Neural progenitor cell (in vitro differentiated cells): ENCODE measurements at regions not wholly inside any gene's neighbourhood (a gene's known extent, or its start where the extent isn't known, plus 50 kb on each side); places are given as distances from the start of the nearest gene placed in this dataset.

Experiments
- DNase-seq: peaks from one replicate; pipeline ENCODE4 v3.0.0-alpha.2; 2016; ENCODE audit warnings: low spot score
- H2AFZ ChIP-seq: fragments of 200-600 bp; sonication (generic); replicated peaks from 2 replicates; pipeline ENCODE4 v1.6.1; 2016; ENCODE audit warnings: antibody characterized with exemption
- H3F3A ChIP-seq: fragments of 200-600 bp; sonication (generic); 2 replicates; pipeline ENCODE4 v1.6.1; 2016; ENCODE audit warnings: antibody characterized with exemption, low read depth
- H3K27ac ChIP-seq: fragments of 200-600 bp; sonication (generic); 2 replicates; pipeline ENCODE4 v1.5.1; 2016; ENCODE audit warnings: mild to moderate bottlenecking
- H3K27me3 ChIP-seq: fragments of 200-600 bp; sonication (generic); 2 replicates; pipeline ENCODE4 v1.6.1; 2016; ENCODE audit warnings: mild to moderate bottlenecking, moderate library complexity
- H3K36me3 ChIP-seq: fragments of 200-600 bp; sonication (generic); 2 replicates; pipeline ENCODE4 v1.5.1; 2016
- H3K4me1 ChIP-seq: fragments of 200-600 bp; sonication (generic); 2 replicates; pipeline ENCODE4 v1.6.1; 2016; ENCODE audit warnings: mixed run types
- H3K4me2 ChIP-seq: fragments of 200-600 bp; sonication (generic); 2 replicates; pipeline ENCODE4 v1.6.1; 2016
- H3K4me3 ChIP-seq: fragments of 200-600 bp; sonication (generic); 2 replicates; pipeline ENCODE4 v1.5.1; 2016
- H3K79me2 ChIP-seq: fragments of 200-600 bp; sonication (generic); 2 replicates; pipeline ENCODE4 v1.6.1; 2016; ENCODE audit warnings: low read depth
- H3K9ac ChIP-seq: fragments of 200-600 bp; sonication (generic); 2 replicates; pipeline ENCODE4 v1.6.1; 2016
- H3K9me3 ChIP-seq: fragments of 200-600 bp; sonication (generic); 2 replicates; pipeline ENCODE4 v1.5.1; 2016; ENCODE audit warnings: low read depth
- H4K20me1 ChIP-seq: fragments of 200-600 bp; sonication (generic); 2 replicates; pipeline ENCODE4 v1.6.1; 2016; ENCODE audit warnings: low read depth
- H3K27ac Mint-ChIP-seq: 3 replicates; pipeline ENCODE4 v1.8.0; 2021; ENCODE audit warnings: mixed read lengths
- H3K27me3 Mint-ChIP-seq: 2 replicates; pipeline ENCODE4 v1.8.0; 2022; ENCODE audit warnings: low read depth, mild to moderate bottlenecking, inconsistent platforms, moderate library complexity, mixed read lengths; ENCODE audit not compliant: insufficient read depth
- H3K36me3 Mint-ChIP-seq: 3 replicates; pipeline ENCODE4 v1.8.0; 2021; ENCODE audit warnings: mixed read lengths
- H3K4me1 Mint-ChIP-seq: 3 replicates; pipeline ENCODE4 v1.8.0; 2021; ENCODE audit warnings: mixed read lengths
- H3K4me3 Mint-ChIP-seq: 3 replicates; pipeline ENCODE4 v1.8.0; 2021; ENCODE audit warnings: mild to moderate bottlenecking, moderate library complexity, mixed read lengths
- H3K9me3 Mint-ChIP-seq: 3 replicates; pipeline ENCODE4 v1.8.0; 2020; ENCODE audit warnings: mixed read lengths
- CTCF ChIP-seq: fragments of 200-600 bp; sonication (generic); IDR thresholded peaks from 2 replicates; pipeline ENCODE4 v1.5.1; 2017; ENCODE audit warnings: antibody characterized with exemption, mild to moderate bottlenecking
- EZH2 ChIP-seq: fragments of 200-600 bp; sonication (generic); IDR thresholded peaks from 2 replicates; pipeline ENCODE4 v1.6.1; 2017; ENCODE audit warnings: antibody characterized with exemption, mild to moderate bottlenecking, moderate library complexity
- EZH2phosphoT487 ChIP-seq: fragments of 200-600 bp; sonication (generic); IDR thresholded peaks from 2 replicates; pipeline ENCODE4 v1.6.1; 2017; ENCODE audit warnings: antibody characterized with exemption

GRCh38 chr6:19552076-19552475 is 285.1 kb upstream of the ID4 start:
- no peaks in the 10 kb centered on the region for H3K27me3 ChIP-seq
- TF ChIP-seq CTCF (no peak), EZH2phosphoT487 (no peak), EZH2 (no peak)
- peaks cover 3% of the 10 kb centered on the region for H3K36me3 Mint-ChIP-seq

GRCh38 chr6:19552588-19552987 is 284.6 kb upstream of the ID4 start:
- no peak for DNase-seq
- no peaks in the 10 kb centered on the region for H3K27me3 ChIP-seq
- H3K4me1 ChIP-seq = no peaks in the 10 kb centered on the region
- Mint-ChIP-seq H3K36me3 (peaks cover 3% of the 10 kb centered on the region), H3K4me3 (no peak overlapping the region), H3K27me3 (peaks cover 2% of the 10 kb centered on the region), H3K9me3 (peaks cover 5% of the 10 kb centered on the region), H3K4me1 (no peaks in the 10 kb centered on the region), H3K27ac (no peak overlapping the region)
- H3F3A ChIP-seq = no peaks in the 10 kb centered on the region
- no peak overlapping the region for H3K9ac ChIP-seq
- no peaks in the 10 kb centered on the region for H3K9me3 ChIP-seq
- no peaks in the 10 kb centered on the region for H3K79me2 ChIP-seq
- H4K20me1 ChIP-seq = no peaks in the 10 kb centered on the region
- no peak overlapping the region for H2AFZ ChIP-seq
- no peak overlapping the region for H3K27ac ChIP-seq
- no peak overlapping the region for H3K4me3 ChIP-seq
- H3K4me2 ChIP-seq = no peak overlapping the region
- H3K36me3 ChIP-seq = no peaks in the 10 kb centered on the region
- TF ChIP-seq EZH2 (no peak), EZH2phosphoT487 (no peak), CTCF (no peak)

More at GRCh38 chr6:19552076-19552475, 285.1 kb upstream of the ID4 start:
- Histone ChIP-seq H4K20me1 (no peaks in the 10 kb centered on the region), H3K4me1 (no peaks in the 10 kb centered on the region), H3F3A (no peaks in the 10 kb centered on the region), H3K27ac (no peak overlapping the region), H3K79me2 (no peaks in the 10 kb centered on the region), H2AFZ (no peak overlapping the region), H3K4me3 (no peak overlapping the region), H3K36me3 (no peaks in the 10 kb centered on the region), H3K9me3 (no peaks in the 10 kb centered on the region), H3K9ac (no peak overlapping the region), H3K4me2 (no peak overlapping the region)
- Mint-ChIP-seq H3K4me1 (no peaks in the 10 kb centered on the region), H3K4me3 (no peak overlapping the region), H3K9me3 (peaks cover 5% of the 10 kb centered on the region), H3K27ac (no peak overlapping the region), H3K27me3 (peaks cover 2% of the 10 kb centered on the region)
- no peak for DNase-seq

- no peaks in the 10 kb centered on the region for H3K36me3 ChIP-seq
- no peaks in the 10 kb centered on the region for H3K4me1 ChIP-seq
- Mint-ChIP-seq H3K27ac (no peak overlapping the region), H3K9me3 (peaks cover 5% of the 10 kb centered on the region), H3K4me1 (peaks cover 3% of the 10 kb centered on the region), H3K4me3 (no peak overlapping the region), H3K36me3 (peaks cover 3% of the 10 kb centered on the region), H3K27me3 (peaks cover 2% of the 10 kb centered on the region)
- no peaks in the 10 kb centered on the region for H4K20me1 ChIP-seq
- no peak overlapping the region for H3K4me2 ChIP-seq
- no peak overlapping the region for H3K4me3 ChIP-seq
- TF ChIP-seq EZH2phosphoT487 (no peak), CTCF (no peak), EZH2 (no peak)
- no peaks in the 10 kb centered on the region for H3K79me2 ChIP-seq
- no peaks in the 10 kb centered on the region for H3K9me3 ChIP-seq
- no peak overlapping the region for H2AFZ ChIP-seq
- no peaks in the 10 kb centered on the region for H3K27me3 ChIP-seq
- DNase-seq = no peak
- no peak overlapping the region for H3K27ac ChIP-seq
- no peak overlapping the region for H3K9ac ChIP-seq
- H3F3A ChIP-seq = no peaks in the 10 kb centered on the region
These were observed 282.6 kb upstream of the ID4 start for GRCh38 chr6:19554356-19555225.
